ENCODE measurements at regions not wholly inside any gene's neighbourhood (a gene's known extent, or its start where the extent isn't known, plus 50 kb on each side); places are given as distances from the start of the nearest gene placed in this dataset.

GRCh38 chr18:75558790-75559189 is 131.3 kb upstream of the SMIM21 start:
- no peak for DNase-seq

DNA sequence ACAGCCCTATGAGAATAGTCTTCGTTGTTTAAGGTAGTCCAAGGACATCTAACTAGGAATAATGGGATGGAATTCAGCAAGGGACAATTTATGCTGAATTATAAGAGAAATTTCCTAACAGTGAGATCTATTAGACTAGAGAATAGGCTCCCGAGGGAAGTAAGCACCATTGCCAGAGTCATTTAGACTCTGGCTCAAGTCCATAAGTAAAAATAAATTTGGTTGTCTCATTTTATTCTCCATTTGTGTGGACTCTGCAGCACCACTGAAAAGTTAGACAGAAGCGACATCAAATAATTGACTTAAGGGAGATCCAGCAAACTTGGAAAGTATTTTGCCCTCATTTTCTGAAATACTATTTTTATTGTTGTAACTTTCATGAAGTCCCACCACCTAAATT is 129.3 kb upstream of the SMIM21 start:
- no peak for DNase-seq

GRCh38 chr18:75554644-75555185 is 127.2 kb upstream of the SMIM21 start:
- DNase-seq: no peak

GRCh38 chr18:75554176-75554575 is 126.7 kb upstream of the SMIM21 start:
- no peak for DNase-seq

DNA sequence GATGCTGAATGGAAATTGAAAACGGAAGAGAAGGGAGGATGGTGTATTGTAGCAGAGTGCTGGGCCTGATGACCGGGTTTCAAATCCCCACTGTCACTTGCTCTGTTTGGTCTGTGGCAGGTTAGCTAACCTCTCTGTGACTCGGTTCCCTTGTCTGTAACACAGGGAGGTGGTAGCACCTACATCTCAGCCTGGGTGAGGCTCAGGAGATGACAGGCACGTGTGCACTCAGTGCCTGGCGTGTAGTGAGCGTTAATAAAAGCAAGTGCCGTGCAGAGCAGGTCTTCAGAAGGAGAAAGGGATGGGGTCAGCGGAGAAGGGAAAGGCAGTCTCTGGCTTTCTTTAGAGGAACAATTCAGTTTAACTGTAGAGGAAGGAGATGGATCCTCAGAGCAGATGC is 125.5 kb upstream of the SMIM21 start:
- no peak for DNase-seq

- no peak for DNase-seq
These were observed 123.6 kb upstream of the SMIM21 start for GRCh38 chr18:75551071-75551470.

DNA sequence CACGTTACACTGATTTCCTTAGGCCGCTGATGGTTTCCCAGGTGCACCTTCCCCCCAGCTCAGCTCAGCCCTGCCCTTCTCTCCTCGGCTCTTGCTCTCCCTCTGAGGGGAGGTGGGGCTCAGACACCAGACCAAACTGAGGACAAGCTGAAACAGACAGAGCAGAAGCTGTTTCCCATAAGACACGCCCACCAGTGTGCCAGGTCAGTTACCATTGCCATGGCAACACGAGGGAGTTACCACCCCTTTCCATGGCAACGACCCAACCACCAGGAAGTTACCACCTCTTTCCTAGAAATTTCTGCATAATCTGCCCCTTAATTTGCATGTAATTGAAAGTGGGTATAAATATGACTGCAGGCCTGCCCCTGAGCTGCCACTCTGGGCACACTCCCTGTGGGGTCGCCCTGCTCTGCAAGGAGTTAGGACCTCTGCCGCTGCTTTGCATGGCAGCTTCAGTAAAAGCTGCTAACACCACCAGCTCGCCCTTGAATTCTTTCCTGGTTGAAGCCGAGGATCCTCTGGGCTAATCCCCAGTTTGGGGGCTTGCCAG is 120.9 kb upstream of the SMIM21 start:
- DNase-seq: no peak

DNA sequence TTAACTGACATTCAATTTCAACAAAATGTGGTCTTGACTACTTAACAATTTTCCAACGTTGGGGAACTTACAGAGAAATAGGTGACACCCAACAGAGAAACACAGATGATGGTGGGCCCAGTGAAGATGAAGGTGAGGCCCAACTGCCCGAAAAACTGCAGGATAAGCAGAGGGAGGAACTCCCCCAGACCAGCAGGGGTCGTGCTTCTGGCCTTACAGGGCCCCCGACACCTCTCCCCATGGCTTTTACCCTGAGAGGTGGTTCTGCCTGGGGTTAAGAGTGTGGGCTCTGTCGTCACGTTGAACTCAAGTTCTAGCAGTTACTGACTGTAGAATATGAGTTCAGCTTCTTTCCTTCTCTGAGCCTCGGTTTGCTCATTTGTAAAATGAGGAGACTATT is 119.5 kb upstream of the SMIM21 start:
- no peak for DNase-seq

DNA sequence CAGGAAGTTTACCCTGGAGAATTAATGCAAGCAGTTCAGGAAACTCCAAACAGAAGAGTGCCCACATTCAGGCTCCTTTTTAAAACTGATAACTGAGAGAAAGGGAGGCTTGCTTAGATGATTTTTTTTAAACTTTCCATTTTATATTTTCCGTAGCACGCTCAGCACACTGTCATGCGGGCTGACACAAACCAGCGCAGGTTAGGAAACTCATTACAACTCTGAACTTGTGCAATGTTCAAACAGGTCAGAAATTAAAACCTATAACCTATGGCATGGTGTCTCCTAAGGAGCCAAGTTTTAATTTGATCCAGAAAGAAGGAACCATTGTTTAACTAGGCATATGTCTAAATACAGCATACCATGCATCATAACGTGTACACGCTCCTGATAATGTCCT is 117.7 kb upstream of the SMIM21 start:
- DNase-seq: no peak

GRCh38 chr18:75544496-75544895 is 117.0 kb upstream of the SMIM21 start:
- DNase-seq: no peak

DNA sequence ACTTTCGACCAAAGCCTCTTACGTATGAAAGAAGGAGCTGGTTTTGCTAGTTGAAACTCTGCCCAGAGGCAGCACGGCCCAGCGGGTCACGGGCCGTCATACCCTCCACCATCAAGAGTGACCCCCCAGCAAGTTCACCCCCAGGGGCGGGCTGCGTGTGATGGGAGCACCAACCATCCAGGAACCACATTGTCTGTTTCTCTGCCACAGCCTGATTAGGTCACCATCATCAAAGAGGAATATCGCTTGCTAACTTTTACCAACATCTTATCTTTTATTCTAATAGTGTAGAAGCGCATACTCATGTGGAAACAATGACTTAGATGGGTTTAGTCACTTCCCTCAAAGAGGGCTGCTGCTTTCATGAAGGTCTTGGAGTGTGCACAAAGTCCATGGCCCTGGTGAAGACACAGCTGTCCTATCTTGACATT is 116.6 kb upstream of the SMIM21 start:
- no peak for DNase-seq

GRCh38 chr18:75538727-75539126 is 111.2 kb upstream of the SMIM21 start:
- no peak for DNase-seq

DNA sequence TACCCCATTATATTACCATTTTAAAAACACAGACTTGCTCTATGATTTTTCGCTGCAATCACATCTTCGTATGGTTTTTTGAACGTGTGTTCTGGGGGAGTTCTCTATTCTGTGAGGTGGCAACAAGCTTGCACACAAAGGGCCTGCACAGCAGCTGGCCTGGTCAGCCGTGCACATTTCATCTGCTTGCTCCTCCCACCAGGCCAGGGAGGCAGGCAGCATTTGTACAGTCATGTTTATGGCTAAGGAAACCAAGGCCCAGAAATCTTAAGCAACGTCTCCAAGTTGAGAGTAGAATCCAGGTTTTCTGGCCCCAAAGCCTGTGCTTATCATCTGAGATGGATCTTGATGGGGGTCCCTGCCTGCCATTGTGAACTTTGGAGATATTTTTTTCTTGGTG is 106.4 kb upstream of the SMIM21 start:
- no peak for DNase-seq

GRCh38 chr18:75533209-75533608 is 105.7 kb upstream of the SMIM21 start:
- no peak for DNase-seq

- no peak for DNase-seq
These were observed 104.5 kb upstream of the SMIM21 start for GRCh38 chr18:75531851-75532459.

GRCh38 chr18:75531212-75531850 is 103.8 kb upstream of the SMIM21 start:
- DNase-seq: no peak

GRCh38 chr18:75530566-75531211 is 103.2 kb upstream of the SMIM21 start:
- no peak for DNase-seq

- no peak for DNase-seq
These were observed 102.6 kb upstream of the SMIM21 start for GRCh38 chr18:75530118-75530517.

- no peak for DNase-seq
These were observed 101.9 kb upstream of the SMIM21 start for GRCh38 chr18:75529394-75529793.

GRCh38 chr18:75527848-75528685 is 100.6 kb upstream of the SMIM21 start:
- DNase-seq: no peak

- DNase-seq: no peak
These were observed 98.5 kb upstream of the SMIM21 start for GRCh38 chr18:75526038-75526437.

DNA sequence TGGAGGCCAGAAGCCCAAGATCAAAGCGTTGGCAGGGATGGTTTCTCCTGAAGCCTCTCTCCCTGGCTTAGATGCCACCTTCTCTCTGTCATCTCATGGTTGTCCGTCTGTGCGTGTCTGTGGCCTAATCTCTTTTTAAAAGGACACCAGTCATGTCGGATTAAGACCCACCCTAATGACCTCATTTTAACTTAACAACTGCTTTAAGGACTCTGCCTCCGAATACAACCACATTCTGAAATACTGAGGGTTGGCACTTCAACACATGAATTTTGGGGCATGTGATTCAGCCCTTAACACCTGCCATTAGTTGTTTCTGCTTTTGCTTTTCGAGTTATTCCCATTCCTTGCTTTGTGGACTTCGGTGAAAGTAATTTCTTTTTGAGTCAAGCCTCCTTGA is 97.8 kb upstream of the SMIM21 start:
- no peak for DNase-seq

DNA sequence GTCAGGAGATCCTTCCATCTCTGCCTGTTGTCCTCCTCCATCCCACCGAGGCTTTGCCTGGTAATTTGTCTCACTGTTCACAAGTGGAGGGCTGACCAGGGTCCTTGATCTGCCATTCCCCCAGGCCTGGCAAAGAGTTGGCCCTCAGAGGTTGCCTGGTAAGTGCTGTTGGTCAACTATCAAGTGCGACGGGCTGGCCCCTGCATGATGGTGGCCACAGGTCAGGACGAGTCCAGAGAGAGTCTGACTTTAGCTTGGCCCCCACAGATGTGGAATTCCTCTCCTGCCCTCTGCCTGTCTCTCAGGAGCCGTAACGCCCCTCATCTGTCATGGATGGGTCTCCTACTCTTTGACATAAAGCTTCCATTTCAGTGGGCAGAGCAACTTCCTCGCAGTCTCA is 97.3 kb upstream of the SMIM21 start:
- no peak for DNase-seq

Measured in NCI-H1092 (cell line).